AG04450 (cell line): ENCODE measurements at regions not wholly inside any gene's neighbourhood (a gene's known extent, or its start where the extent isn't known, plus 50 kb on each side); places are given as distances from the start of the nearest gene placed in this dataset. TPM values are rescaled to one million over a fixed set of nuclear protein-coding genes. Genes with fewer than 3 reads are reported as not detected.

Experiments
- CTCF ChIA-PET: fragments of 300-600, 350-600 bp; formaldehyde crosslinking; extraction: SDS; loops from one replicate; lab custom pipeline; 2022; ENCODE audit warnings: antibody characterized with exemption, inconsistent platforms; lab: Charles Lee
- POLR2A ChIA-PET: fragments of 350-600 bp; formaldehyde crosslinking; extraction: SDS; loops from one replicate; lab custom pipeline; 2021; ENCODE audit warnings: antibody characterized with exemption, inconsistent platforms; lab: Yijun Ruan, JAX
- DNase-seq: peaks from one replicate; pipeline ENCODE4 v3.0.0-alpha.2; 2011; ENCODE audit warnings: low read depth, low spot score
- H3K27ac ChIP-seq: one replicate; pipeline ENCODE4 v1.5.1; 2012; ENCODE audit warnings: low read depth, low read length, control low read depth
- H3K27me3 ChIP-seq: one replicate; pipeline ENCODE4 v1.6.0; 2012; ENCODE audit warnings: low read length; ENCODE audit not compliant: control insufficient read depth, insufficient read depth
- H3K4me3 ChIP-seq: 2 replicates; pipeline ENCODE4 v1.5.1; 2011; ENCODE audit warnings: mild to moderate bottlenecking, low read depth, low read length, control low read depth
- H3K9me3 ChIP-seq: 2 replicates; pipeline ENCODE4 v1.5.1; 2012; ENCODE audit warnings: low read length; ENCODE audit not compliant: control insufficient read depth, insufficient read depth
- CTCF ChIP-seq: IDR thresholded peaks from 2 replicates; pipeline ENCODE4 v1.5.1; 2011; ENCODE audit warnings: low read depth, low read length, control low read depth, inconsistent platforms
- small RNA-seq: library from RNA; depleted of rRNA; stranded (forward); fragments of <200 nt; gene quantifications from one replicate; pipeline ENCODE3, GENCODE V24; 2012; ENCODE audit warnings: low read depth; ENCODE audit not compliant: insufficient read length

- no peak overlapping the region for H3K27ac ChIP-seq
- ChIA-PET POLR2A (no interaction called here), CTCF (interaction anchor here (0.8 to 1.3 kb wide), 2 partner anchors 14 to 239 kb away, joined by 4 to 5 read pairs; no protein-coding TSS in a partner anchor)
- no peak for DNase-seq
- no peak overlapping the region for H3K4me3 ChIP-seq
- no peak for TF ChIP-seq CTCF
- no peaks in the 10 kb centered on the region for H3K27me3 ChIP-seq
- no peaks in the 10 kb centered on the region for H3K9me3 ChIP-seq
Observed at GRCh38 chr16:72228014-72228413, 56.1 kb upstream of the PMFBP1 start.

GRCh38 chr16:72226136-72226535 is 54.2 kb upstream of the PMFBP1 start:
- no peak for DNase-seq
- Histone ChIP-seq H3K27ac (no peak overlapping the region), H3K4me3 (no peak overlapping the region), H3K9me3 (no peaks in the 10 kb centered on the region), H3K27me3 (no peaks in the 10 kb centered on the region)
- no peak for TF ChIP-seq CTCF
- ChIA-PET CTCF (interaction anchor here (0.5 to 1.4 kb wide), 2 partner anchors 16 to 313 kb away, joined by 3 to 4 read pairs; no protein-coding TSS in a partner anchor), POLR2A (no interaction called here)

GRCh38 chr16:72224260-72224768 is 52.4 kb upstream of the PMFBP1 start:
- H3K9me3 ChIP-seq = no peaks in the 10 kb centered on the region
- no peak overlapping the region for H3K4me3 ChIP-seq
- TF ChIP-seq CTCF = no peak
- H3K27ac ChIP-seq = no peak overlapping the region
- no peak for DNase-seq
- CTCF ChIA-PET = interaction anchor here (1.0 kb wide), 1 partner anchor 243 kb away, joined by 3 read pairs; no protein-coding TSS in a partner anchor
- H3K27me3 ChIP-seq = peaks cover 2% of the 10 kb centered on the region
- POLR2A ChIA-PET = no interaction called here

GRCh38 chr16:72222503-72222902 is 50.5 kb upstream of the PMFBP1 start:
- ChIA-PET POLR2A (no interaction called here), CTCF (interaction anchor here (0.6 to 0.9 kb wide), 2 partner anchors 1713 to 1734 kb away, joined by 3 read pairs; no protein-coding TSS in a partner anchor)
- Histone ChIP-seq H3K27me3 (peaks cover 2% of the 10 kb centered on the region), H3K4me3 (no peak overlapping the region), H3K27ac (no peak overlapping the region), H3K9me3 (no peaks in the 10 kb centered on the region)
- DNase-seq = no peak
- TF ChIP-seq CTCF = no peak

Small RNA genes lying in the stretch of these regions (small RNA-seq; reads per million reads assigned to genes)
- not detected for gene RF00026
- gene RNU7-90P = not detected
